Smooth muscle cell (in vitro differentiated cells): ENCODE measurements at regions not wholly inside any gene's neighbourhood (a gene's known extent, or its start where the extent isn't known, plus 50 kb on each side); places are given as distances from the start of the nearest gene placed in this dataset.

ENCODE experiments used
- DNase-seq: peaks from one replicate; lab custom pipeline; 2025; ENCODE audit not compliant: unreplicated experiment; lab: John Stamatoyannopoulos, UW
- H2AFZ ChIP-seq: fragments of 200-600 bp; sonication (generic); 2 replicates; pipeline ENCODE4 v1.6.0; 2016; ENCODE audit warnings: antibody characterized with exemption, low read depth, mild to moderate bottlenecking
- H3F3A ChIP-seq: fragments of 200-600 bp; sonication (generic); 2 replicates; pipeline ENCODE4 v1.6.0; 2017; ENCODE audit warnings: antibody characterized with exemption, low read depth
- H3K27ac ChIP-seq: fragments of 200-600 bp; sonication (generic); 2 replicates; pipeline ENCODE4 v1.5.1; 2016; ENCODE audit warnings: low read depth, mild to moderate bottlenecking
- H3K27me3 ChIP-seq: fragments of 200-600 bp; sonication (generic); 2 replicates; pipeline ENCODE4 v1.6.1; 2016; ENCODE audit warnings: low read depth, mild to moderate bottlenecking
- H3K36me3 ChIP-seq: fragments of 200-600 bp; sonication (generic); 2 replicates; pipeline ENCODE4 v1.5.1; 2016; ENCODE audit warnings: low read depth
- H3K4me1 ChIP-seq: fragments of 200-600 bp; sonication (generic); 2 replicates; pipeline ENCODE4 v1.5.1; 2016; ENCODE audit warnings: low read depth
- H3K4me2 ChIP-seq: fragments of 200-600 bp; sonication (generic); 2 replicates; pipeline ENCODE4 v1.6.0; 2016; ENCODE audit warnings: mild to moderate bottlenecking
- H3K4me3 ChIP-seq: fragments of 200-600 bp; sonication (generic); 2 replicates; pipeline ENCODE4 v1.5.1; 2016; ENCODE audit warnings: mild to moderate bottlenecking
- H3K79me2 ChIP-seq: fragments of 200-600 bp; sonication (generic); 2 replicates; pipeline ENCODE4 v1.6.0; 2016; ENCODE audit warnings: low read depth, mild to moderate bottlenecking
- H3K9ac ChIP-seq: fragments of 200-600 bp; sonication (generic); 2 replicates; pipeline ENCODE4 v1.6.0; 2016; ENCODE audit warnings: low read depth
- H3K9me3 ChIP-seq: fragments of 200-600 bp; sonication (generic); replicated peaks from 2 replicates; pipeline ENCODE4 v1.5.1; 2016; ENCODE audit warnings: low read depth
- H4K20me1 ChIP-seq: fragments of 200-600 bp; sonication (generic); 2 replicates; pipeline ENCODE4 v1.6.0; 2016; ENCODE audit warnings: low read depth
- CTCF ChIP-seq: fragments of 200-600 bp; sonication (generic); IDR thresholded peaks from 2 replicates; pipeline ENCODE4 v1.5.1; 2017; ENCODE audit warnings: borderline replicate concordance, mild to moderate bottlenecking, antibody characterized with exemption; ENCODE audit not compliant: insufficient read depth, poor library complexity, severe bottlenecking
- WGBS: methylation state at CpG from one replicate; pipeline ENCODE4 v1.1.7; 2016; ENCODE audit warnings: low lambda C conversion rate; 5-methylcytosine and 5-hydroxymethylcytosine counted together

GRCh38 chr12:116339800-116340371 is 62.4 kb upstream of the MED13L start:
- H3K36me3 ChIP-seq = no peaks in the 10 kb centered on the region
- no peak for TF ChIP-seq CTCF
- no peak for DNase-seq
- no peak overlapping the region for H3K27ac ChIP-seq
- H3K4me1 ChIP-seq = peaks cover 12% of the 10 kb centered on the region
- H3K9me3 ChIP-seq = no peaks in the 10 kb centered on the region
- H2AFZ ChIP-seq = no peak overlapping the region
- H3K27me3 ChIP-seq = no peaks in the 10 kb centered on the region
- no peaks in the 10 kb centered on the region for H4K20me1 ChIP-seq
- no peak overlapping the region for H3K9ac ChIP-seq
- H3K79me2 ChIP-seq = no peaks in the 10 kb centered on the region
- no peak overlapping the region for H3K4me2 ChIP-seq
- H3F3A ChIP-seq = no peaks in the 10 kb centered on the region
- 26% methylated on average over 3 of the region's 3 CpGs for WGBS
- no peak overlapping the region for H3K4me3 ChIP-seq

DNA sequence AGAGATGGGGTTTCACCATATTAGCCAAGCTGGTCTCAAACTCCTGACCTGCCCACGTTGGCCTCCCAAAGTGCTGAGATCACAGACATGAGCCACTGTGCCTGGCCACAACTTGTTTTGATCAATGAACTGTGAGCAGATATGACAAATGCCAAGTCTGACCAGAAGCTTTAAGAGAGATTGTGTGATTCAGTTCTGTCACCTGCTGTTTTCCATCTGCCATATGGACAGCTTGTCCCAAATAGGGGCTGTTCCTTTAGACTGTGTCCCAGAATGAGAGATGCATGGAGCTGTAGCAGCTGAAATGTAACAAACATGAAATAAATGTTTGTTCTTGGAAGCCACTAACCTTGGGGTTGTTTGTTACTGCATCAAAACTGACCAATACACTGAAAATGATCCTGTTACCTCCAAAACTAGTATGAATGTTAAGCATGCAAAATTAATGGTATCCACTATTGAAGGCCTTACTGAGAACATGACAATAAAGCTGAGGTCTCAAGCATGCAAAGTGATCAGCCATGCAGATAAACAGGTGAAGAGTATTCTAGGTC is 65.9 kb upstream of the MED13L start:
- peaks cover 9% of the 10 kb centered on the region for H3F3A ChIP-seq
- no peak overlapping the region for H3K4me2 ChIP-seq
- no peaks in the 10 kb centered on the region for H3K36me3 ChIP-seq
- H3K79me2 ChIP-seq = no peaks in the 10 kb centered on the region
- no peak for TF ChIP-seq CTCF
- no peak for DNase-seq
- no peaks in the 10 kb centered on the region for H3K9me3 ChIP-seq
- no peaks in the 10 kb centered on the region for H4K20me1 ChIP-seq
- H2AFZ ChIP-seq = no peak overlapping the region
- 79% methylated on average over 1 of the region's 1 CpG for WGBS
- no peak overlapping the region for H3K4me3 ChIP-seq
- H3K9ac ChIP-seq = no peak overlapping the region
- no peak overlapping the region for H3K27ac ChIP-seq
- H3K27me3 ChIP-seq = no peaks in the 10 kb centered on the region
- peaks cover 19% of the 10 kb centered on the region for H3K4me1 ChIP-seq

DNA sequence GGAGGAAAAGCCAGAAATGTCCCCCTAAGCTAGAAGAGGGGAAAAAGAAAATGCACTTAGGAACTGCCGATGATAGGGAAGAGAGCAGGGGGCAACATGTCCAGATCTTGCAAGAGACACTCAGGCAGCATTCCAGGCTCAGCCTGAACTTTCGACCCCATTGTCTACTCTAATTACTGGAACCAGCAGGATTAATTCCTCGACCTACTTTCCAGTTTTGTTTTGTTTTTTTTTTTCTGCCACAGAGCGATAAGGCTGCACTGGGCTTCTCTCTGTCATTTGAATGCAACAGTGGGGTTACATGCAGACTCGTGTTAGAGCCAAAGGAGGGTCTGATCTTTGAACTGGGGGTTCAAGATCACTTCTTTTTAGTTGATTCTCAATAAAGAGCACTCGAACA is 68.7 kb upstream of the MED13L start:
- Histone ChIP-seq H4K20me1 (no peaks in the 10 kb centered on the region), H3K9ac (no peak overlapping the region), H3K9me3 (no peaks in the 10 kb centered on the region), H3K79me2 (no peaks in the 10 kb centered on the region), H3K4me1 (peaks cover 7% of the 10 kb centered on the region), H2AFZ (no peak overlapping the region), H3K4me3 (no peak overlapping the region), H3K36me3 (no peaks in the 10 kb centered on the region), H3K4me2 (no peak overlapping the region), H3K27me3 (no peaks in the 10 kb centered on the region), H3F3A (peaks cover 9% of the 10 kb centered on the region), H3K27ac (no peak overlapping the region)
- WGBS = 46% methylated on average over 6 of the region's 6 CpGs
- TF ChIP-seq CTCF = no peak
- no peak for DNase-seq

DNA sequence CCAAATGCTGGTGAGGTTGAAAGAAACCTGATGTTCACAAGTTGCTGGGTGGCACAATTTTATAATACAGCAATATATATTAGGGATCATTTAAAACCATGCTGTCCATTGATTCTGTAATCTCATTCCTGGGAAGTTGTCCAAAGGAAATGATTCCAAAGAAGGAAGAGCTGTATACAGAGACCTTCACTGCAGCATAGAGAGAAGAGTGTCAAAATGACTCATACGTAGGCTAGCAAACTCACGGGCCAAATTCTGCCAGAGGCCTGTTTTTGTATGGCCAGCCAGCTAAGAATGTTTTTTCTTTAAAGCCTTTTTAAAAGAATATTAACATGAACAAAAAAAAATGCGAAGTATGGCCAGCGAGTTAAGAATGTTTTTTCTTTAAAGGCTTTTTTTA is 69.2 kb upstream of the MED13L start:
- H3K27me3 ChIP-seq = no peaks in the 10 kb centered on the region
- no peaks in the 10 kb centered on the region for H4K20me1 ChIP-seq
- H3K9ac ChIP-seq = no peak overlapping the region
- H3K9me3 ChIP-seq = no peaks in the 10 kb centered on the region
- H3K36me3 ChIP-seq = no peaks in the 10 kb centered on the region
- H3K4me3 ChIP-seq = no peak overlapping the region
- H3K4me1 ChIP-seq = peaks cover 7% of the 10 kb centered on the region
- H3F3A ChIP-seq = peaks cover 9% of the 10 kb centered on the region
- no peaks in the 10 kb centered on the region for H3K79me2 ChIP-seq
- no peak for TF ChIP-seq CTCF
- no peak overlapping the region for H2AFZ ChIP-seq
- no peak overlapping the region for H3K4me2 ChIP-seq
- WGBS = 34% methylated on average over 4 of the region's 4 CpGs
- peak overlapping the region; percentile 26 for H3K27ac ChIP-seq
- DNase-seq = no peak
